HTR-8/SVneo (cell line): ENCODE measurements at regions not wholly inside any gene's neighbourhood (a gene's known extent, or its start where the extent isn't known, plus 50 kb on each side); places are given as distances from the start of the nearest gene placed in this dataset.

ENCODE experiments used
- DNase-seq: peaks from one replicate; pipeline ENCODE4 v3.0.0; 2011; ENCODE audit warnings: low spot score, mixed read lengths; ENCODE audit not compliant: insufficient read length
- FAIRE-seq: peaks from 2 replicates; lab custom pipeline; 2011; peaks lifted over from hg19 to GRCh38; lab: Jason Lieb, UNC

GRCh38 chr20:41892031-41892430 is 273.9 kb upstream of the CHD6 start:
- FAIRE-seq (no peak), DNase-seq (no peak)

DNA sequence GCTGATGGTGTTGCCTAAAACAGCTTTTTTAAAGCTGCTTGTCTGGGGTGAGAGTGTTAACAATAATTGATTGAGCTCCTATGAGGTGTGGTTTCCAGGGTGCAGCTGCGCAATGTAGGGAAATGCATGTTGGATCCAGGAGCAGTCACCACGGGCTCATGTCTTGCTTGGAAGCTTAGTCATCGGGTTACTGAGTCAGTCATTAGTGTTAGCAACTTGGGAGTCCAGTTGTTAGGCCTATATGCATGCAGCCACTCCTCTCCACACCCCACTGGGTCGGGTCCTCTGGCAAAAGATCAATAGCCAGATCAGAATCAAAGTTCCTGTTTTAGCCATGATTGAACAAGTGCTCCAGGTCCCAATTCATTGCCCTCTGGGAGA is 271.7 kb upstream of the CHD6 start:
- DNase-seq (no peak), FAIRE-seq (peak; percentile 16)

DNA sequence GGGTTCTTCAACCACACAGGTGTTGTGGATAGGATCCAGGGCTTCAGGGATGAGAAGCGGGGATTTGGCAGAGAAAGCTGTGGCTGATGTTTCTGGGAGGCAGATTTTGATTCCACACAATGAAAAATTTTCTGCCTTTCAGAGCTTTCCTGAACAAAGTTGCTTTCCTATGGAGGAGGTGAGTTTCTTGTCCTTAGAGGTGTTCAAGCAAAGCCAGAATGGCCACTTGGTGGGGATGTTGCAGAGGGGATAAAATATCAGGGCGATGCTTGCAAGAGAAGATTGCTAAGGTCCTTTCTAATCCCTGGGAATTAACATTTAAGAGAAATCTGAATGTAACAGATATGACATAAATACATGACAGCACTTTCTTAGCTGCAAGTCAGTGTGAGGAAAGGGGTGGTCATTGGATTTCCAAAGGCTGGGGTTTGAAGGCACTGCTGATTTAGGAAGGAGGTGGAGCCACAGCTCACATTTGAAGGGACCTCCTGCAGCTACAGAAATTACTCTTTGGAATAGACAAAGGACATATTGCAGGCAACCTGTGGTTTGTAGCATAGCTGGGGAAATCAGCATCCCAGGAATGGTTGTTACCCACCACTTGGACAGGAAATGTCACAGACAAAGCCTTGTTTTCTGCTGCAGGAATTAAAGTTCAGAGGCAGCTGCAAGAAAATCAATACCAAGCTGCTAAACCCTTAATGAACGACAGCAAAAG is 271.1 kb upstream of the CHD6 start:
- FAIRE-seq (no peak), DNase-seq (no peak)

- DNase-seq, result no peak
- no peak for FAIRE-seq
These were observed 270.3 kb upstream of the CHD6 start for GRCh38 chr20:41888434-41888833.

DNA sequence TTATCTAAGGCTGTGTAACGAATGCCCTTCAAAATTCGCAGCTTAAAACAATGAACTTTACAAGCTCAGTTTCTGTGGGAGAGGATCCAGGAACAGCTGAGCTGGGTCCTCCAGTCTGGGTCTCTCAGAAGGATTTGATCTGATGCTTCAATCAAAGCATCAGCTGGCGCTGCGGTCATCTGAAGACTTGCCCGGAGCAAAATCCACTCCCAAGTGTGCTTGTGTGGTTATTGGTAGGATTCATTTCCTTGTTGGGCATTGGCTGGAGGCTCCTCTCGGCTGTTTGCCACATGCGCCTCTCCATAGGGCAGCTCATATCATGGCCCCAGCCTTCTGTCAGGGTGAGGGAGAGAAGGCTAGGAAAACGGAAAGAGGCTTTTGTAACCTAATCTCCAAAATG is 269.3 kb upstream of the CHD6 start:
- FAIRE-seq, result no peak
- DNase-seq, result no peak

DNA sequence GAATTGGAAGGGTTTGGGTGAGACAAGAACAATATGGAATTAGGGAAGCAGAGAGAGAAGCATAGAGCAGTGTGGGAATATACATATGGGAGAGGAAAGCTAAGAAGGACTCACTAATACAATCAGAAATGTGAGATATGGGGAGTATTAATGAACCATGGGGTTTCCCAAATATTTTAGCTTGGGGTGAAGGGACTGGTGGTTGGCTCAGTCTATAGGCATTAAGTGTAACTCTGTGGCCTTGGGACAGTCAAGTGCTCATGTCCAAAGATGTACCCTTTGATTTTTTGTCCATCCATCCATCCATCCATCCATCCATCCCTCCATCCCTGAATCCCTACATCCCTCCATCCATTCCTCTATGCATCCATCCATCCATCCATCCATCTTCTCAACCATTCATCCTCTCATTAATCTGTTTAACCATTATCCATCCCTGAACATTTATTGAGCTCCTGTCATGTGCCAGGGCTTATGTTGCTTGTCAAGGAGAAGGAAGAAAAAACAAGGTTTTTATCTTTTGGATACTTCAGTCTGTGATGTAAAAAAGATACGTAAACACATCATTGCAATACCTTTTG is 263.4 kb upstream of the CHD6 start:
- peak; percentile 52 for FAIRE-seq
- no peak for DNase-seq

DNA sequence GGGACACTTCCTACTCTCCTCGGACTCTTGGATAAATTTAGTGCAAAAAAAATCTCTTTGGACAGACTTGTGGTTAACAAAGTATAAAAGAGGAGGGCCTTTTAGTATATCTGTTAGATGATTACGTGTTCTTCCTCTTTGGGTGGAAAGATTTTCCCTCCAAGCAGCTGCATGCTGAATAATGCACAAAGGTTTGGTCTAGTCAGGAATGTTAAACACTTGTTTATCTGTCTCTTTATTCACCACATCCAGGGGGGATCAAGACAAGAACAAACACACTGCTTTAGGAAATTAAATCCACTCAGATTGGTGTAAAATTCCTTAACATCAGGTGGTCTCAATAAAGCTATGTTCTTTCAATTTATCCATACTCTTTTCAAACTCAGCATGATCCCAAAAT is 260.9 kb upstream of the CHD6 start:
- FAIRE-seq (no peak), DNase-seq (no peak)

DNA sequence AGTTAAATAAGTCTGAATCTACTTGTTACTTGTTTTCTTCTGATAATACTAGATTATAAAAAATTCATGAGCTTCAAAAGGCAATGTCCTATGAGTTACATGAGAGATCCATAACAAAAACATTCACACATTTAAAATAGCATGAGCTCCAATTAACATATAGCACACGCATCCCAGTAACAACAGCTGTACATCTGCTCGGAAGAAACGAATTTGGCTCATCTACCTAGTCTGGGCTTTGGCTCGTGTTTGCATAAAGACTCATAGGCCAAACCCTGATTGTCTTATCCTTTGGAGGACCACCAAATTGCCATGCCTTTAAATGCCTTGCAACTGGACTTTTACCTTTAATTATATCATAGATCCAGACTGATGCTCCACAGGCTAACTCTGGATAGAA is 259.7 kb upstream of the CHD6 start:
- FAIRE-seq (no peak), DNase-seq (no peak)

DNA sequence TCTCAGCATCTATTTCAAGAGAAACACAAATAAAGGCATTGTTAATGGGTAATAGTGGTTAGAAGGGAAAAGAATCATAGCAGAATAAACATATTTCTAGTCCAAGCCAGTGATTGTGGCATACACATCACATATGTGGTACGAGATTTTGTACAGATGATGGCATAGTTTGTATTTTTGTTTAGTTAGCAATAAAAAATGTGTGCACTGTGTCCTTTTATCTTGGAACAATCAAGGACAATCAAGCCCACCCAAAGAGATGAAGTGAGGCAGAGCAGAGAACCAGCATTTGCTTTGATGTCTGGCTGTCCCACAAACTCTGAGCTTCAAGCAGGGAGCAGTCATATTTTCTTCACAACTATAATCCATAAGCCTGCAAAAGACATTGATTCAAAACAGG is 256.5 kb upstream of the CHD6 start:
- FAIRE-seq, result no peak
- DNase-seq, result no peak

DNA sequence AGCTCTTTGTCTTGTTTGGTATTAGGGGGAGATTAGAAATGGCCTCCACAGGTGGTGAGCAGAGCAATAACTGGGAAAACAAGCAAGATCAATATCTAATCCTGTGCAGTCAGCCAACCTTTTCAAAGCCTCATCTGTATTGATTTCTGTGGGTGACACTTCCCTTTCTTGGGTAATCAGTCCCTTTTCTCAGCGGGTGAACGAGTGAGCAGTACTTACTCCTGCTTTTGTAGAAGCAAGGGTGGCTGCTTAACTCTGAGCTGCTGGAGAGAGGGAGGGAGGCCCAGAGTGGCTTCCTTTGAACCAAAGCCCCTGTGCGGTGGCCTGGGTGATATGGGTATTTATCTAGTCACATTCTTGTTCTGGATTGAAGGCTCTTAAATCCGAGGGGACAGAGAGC is 254.8 kb upstream of the CHD6 start:
- FAIRE-seq (no peak), DNase-seq (no peak)

- DNase-seq (no peak), FAIRE-seq (peak; percentile 70)
These were observed 252.8 kb upstream of the CHD6 start for GRCh38 chr20:41870869-41871462.

GRCh38 chr20:41869261-41869660 is 251.1 kb upstream of the CHD6 start:
- no peak for FAIRE-seq
- no peak for DNase-seq

GRCh38 chr20:41865938-41866337 is 247.8 kb upstream of the CHD6 start:
- FAIRE-seq, result peak; percentile 84
- DNase-seq, result no peak

DNA sequence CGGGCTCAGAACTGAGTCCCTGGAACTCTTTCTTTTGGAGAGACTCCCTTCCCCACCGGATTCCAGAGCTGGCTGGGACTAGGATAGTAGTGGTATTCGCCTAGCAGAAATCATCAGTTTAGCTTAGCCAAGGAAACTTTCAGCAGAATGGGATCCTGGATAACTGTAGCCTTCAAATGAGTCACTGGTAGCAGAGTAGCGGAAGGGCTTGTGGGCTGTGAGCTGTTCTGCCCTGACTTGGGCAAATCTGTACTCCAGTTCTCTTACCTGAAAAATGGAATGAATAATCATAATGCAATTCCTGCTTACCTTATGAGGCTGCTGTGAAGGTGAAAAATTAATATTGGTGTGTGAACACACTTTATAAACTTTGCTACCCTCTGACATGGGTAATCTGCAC is 244.3 kb upstream of the CHD6 start:
- no peak for FAIRE-seq

DNA sequence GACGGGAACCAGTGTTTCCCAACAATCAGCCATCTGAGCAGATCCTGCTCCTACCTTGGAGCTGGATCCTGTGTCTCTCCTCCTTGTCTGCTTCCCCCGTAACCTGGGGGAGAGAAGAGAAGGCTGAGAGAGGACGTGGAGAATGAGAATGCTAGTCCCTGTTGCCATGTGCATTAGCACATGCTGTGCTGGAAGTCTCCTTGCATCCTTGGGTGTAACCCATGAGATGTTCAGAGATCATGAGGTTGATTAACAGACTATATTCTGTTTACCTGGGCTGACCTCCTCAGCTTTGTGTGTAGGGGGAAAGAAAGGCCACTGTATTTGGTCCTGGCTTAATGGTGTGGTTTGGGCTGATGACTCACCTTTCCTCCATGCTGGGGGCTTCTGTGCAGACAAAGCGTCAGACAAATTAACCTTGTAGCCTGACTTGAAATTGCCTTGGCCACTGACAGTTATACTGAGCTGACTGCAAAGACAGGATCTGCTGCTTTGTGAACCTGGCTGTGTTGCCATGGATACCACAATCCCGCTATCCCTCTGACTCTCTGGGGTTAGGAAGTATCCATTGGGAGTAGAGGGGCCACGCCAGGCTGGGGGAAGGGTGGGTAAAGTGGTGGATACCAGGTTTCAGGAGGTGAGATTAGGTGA is 243.7 kb upstream of the CHD6 start:
- DNase-seq (no peak), FAIRE-seq (peak; percentile 85)

More for the DNA sequence above, 244.3 kb upstream of the CHD6 start:
- DNase-seq, result no peak

- FAIRE-seq, result no peak
- no peak for DNase-seq
These were observed 236.6 kb upstream of the CHD6 start for GRCh38 chr20:41854765-41855164.

- FAIRE-seq (no peak), DNase-seq (no peak)
These were observed 235.6 kb upstream of the CHD6 start for GRCh38 chr20:41853806-41854205.

- DNase-seq, result no peak
- no peak for FAIRE-seq
These were observed 230.0 kb upstream of the CHD6 start for GRCh38 chr20:41848180-41848579.

- no peak for DNase-seq
- FAIRE-seq, result peak; percentile 40
These were observed 219.6 kb upstream of the CHD6 start for GRCh38 chr20:41837669-41838224.

DNA sequence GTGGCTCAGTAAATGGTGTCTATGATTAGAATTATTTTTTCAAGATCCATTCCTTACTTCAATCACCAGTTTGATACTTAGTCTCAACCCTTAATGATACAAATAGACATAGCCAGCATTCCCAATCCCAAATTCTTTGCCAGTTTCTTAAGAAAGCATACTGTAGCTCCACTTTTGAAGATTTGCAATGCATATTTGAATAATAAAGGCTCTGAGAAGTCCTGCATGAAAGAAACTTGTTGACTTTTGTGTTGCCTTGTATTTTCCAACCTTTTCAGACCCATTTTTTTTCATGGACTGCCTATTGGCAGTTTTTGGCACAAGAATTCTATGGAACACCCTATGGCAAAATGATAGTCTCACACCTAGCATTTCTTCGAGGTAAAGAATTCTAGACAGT is 215.6 kb upstream of the CHD6 start:
- DNase-seq, result no peak
- no peak for FAIRE-seq

- DNase-seq (no peak), FAIRE-seq (no peak)
These were observed 212.5 kb upstream of the CHD6 start for GRCh38 chr20:41830702-41831101.
